ENCODE measurements at regions not wholly inside any gene's neighbourhood (a gene's known extent, or its start where the extent isn't known, plus 50 kb on each side); places are given as distances from the start of the nearest gene placed in this dataset.
"Not testable (repeated sequence)": the region's sequence is repeated elsewhere in the genome, so short reads cannot be mapped to it uniquely, and the experiment has no call there.

GRCh38 chr4:160562661-160563060, 1459.8 kb downstream of the RAPGEF2 start:
- H3K9me3 ChIP-seq (ENCODE audit: low read depth, low read length): no peaks in the 10 kb centered on the region
- H4K20me1 ChIP-seq (ENCODE audit: insufficient read depth, low read length): no peaks in the 10 kb centered on the region
- H3K4me1 ChIP-seq (ENCODE audit: insufficient read depth, low read length): no peaks in the 10 kb centered on the region
- no peak overlapping the region for H2AFZ ChIP-seq (ENCODE audit: low read length)
- TF ChIP-seq, protein P1, sequence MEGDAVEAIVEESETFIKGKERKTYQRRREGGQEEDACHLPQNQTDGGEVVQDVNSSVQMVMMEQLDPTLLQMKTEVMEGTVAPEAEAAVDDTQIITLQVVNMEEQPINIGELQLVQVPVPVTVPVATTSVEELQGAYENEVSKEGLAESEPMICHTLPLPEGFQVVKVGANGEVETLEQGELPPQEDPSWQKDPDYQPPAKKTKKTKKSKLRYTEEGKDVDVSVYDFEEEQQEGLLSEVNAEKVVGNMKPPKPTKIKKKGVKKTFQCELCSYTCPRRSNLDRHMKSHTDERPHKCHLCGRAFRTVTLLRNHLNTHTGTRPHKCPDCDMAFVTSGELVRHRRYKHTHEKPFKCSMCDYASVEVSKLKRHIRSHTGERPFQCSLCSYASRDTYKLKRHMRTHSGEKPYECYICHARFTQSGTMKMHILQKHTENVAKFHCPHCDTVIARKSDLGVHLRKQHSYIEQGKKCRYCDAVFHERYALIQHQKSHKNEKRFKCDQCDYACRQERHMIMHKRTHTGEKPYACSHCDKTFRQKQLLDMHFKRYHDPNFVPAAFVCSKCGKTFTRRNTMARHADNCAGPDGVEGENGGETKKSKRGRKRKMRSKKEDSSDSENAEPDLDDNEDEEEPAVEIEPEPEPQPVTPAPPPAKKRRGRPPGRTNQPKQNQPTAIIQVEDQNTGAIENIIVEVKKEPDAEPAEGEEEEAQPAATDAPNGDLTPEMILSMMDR (IDR thresholded peaks at IDR 0.05; ENCODE audit: extremely low read depth, low read depth, low read length): no peak
- DNase-seq (ENCODE audit: insufficient read length, low spot score, missing footprints): no peak
- H3K79me2 ChIP-seq (ENCODE audit: insufficient read depth, low read length): no peaks in the 10 kb centered on the region
- H3K36me3 ChIP-seq (ENCODE audit: insufficient read depth, low read length): no peaks in the 10 kb centered on the region
- no peaks in the 10 kb centered on the region for H3K27me3 ChIP-seq (ENCODE audit: insufficient read depth, low read length)
- no peak overlapping the region for H3K4me3 ChIP-seq (ENCODE audit: insufficient read depth, low read length)
- H3K27ac ChIP-seq (ENCODE audit: low read depth, low read length): no peak overlapping the region
- no peak overlapping the region for H3K4me2 ChIP-seq (ENCODE audit: insufficient read depth, low read length)

GRCh38 chr4:160563552-160564282, 1460.8 kb downstream of the RAPGEF2 start:
- Histone ChIP-seq H3K4me3 (ENCODE audit: insufficient read depth, low read length) (no peak overlapping the region), H2AFZ (ENCODE audit: low read length) (no peak overlapping the region), H3K4me1 (ENCODE audit: insufficient read depth, low read length) (no peaks in the 10 kb centered on the region), H3K79me2 (ENCODE audit: insufficient read depth, low read length) (no peaks in the 10 kb centered on the region), H4K20me1 (ENCODE audit: insufficient read depth, low read length) (no peaks in the 10 kb centered on the region), H3K36me3 (ENCODE audit: insufficient read depth, low read length) (no peaks in the 10 kb centered on the region), H3K9me3 (ENCODE audit: low read depth, low read length) (no peaks in the 10 kb centered on the region), H3K27me3 (ENCODE audit: insufficient read depth, low read length) (no peaks in the 10 kb centered on the region), H3K27ac (ENCODE audit: low read depth, low read length) (no peak overlapping the region), H3K4me2 (ENCODE audit: insufficient read depth, low read length) (no peak overlapping the region)
- TF ChIP-seq, protein P1 (IDR thresholded peaks at IDR 0.05; ENCODE audit: extremely low read depth, low read depth, low read length): no peak
- DNase-seq (ENCODE audit: insufficient read length, low spot score, missing footprints): no peak

DNA sequence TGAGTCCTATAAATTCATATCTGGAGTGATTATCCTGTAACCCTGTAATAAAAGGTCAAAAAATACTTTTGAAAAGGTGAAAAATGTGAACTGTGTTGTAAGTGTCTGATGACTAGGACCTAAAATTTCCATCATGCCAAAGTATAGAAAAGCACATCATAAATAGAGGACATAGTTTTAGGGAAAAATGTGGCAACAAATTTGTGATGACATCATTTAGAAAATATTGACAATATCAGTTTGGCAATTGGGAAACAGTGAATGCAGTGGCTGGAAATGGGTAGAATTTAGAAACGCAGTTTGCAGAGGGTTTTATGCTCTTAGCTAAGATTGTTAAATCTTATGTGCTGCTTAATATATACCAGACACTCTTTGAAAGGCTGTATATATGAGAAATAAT, 1464.8 kb downstream of the RAPGEF2 start:
- no peaks in the 10 kb centered on the region for H3K4me1 ChIP-seq (ENCODE audit: insufficient read depth, low read length)
- no peak overlapping the region for H3K27ac ChIP-seq (ENCODE audit: low read depth, low read length)
- no peak for DNase-seq (ENCODE audit: insufficient read length, low spot score, missing footprints)
- no peaks in the 10 kb centered on the region for H3K27me3 ChIP-seq (ENCODE audit: insufficient read depth, low read length)
- no peak overlapping the region for H3K4me2 ChIP-seq (ENCODE audit: insufficient read depth, low read length)
- TF ChIP-seq, protein P1 (IDR thresholded peaks at IDR 0.05; ENCODE audit: extremely low read depth, low read depth, low read length): no peak
- H3K79me2 ChIP-seq (ENCODE audit: insufficient read depth, low read length): no peaks in the 10 kb centered on the region
- no peak overlapping the region for H3K4me3 ChIP-seq (ENCODE audit: insufficient read depth, low read length)
- H4K20me1 ChIP-seq (ENCODE audit: insufficient read depth, low read length): no peaks in the 10 kb centered on the region
- H2AFZ ChIP-seq (ENCODE audit: low read length): no peak overlapping the region
- H3K36me3 ChIP-seq (ENCODE audit: insufficient read depth, low read length): no peaks in the 10 kb centered on the region
- H3K9me3 ChIP-seq (ENCODE audit: low read depth, low read length): no peaks in the 10 kb centered on the region

- H2AFZ ChIP-seq (ENCODE audit: low read length): no peak overlapping the region
- no peak overlapping the region for H3K4me3 ChIP-seq (ENCODE audit: insufficient read depth, low read length)
- H3K27me3 ChIP-seq (ENCODE audit: insufficient read depth, low read length): no peaks in the 10 kb centered on the region
- no peaks in the 10 kb centered on the region for H3K4me1 ChIP-seq (ENCODE audit: insufficient read depth, low read length)
- no peaks in the 10 kb centered on the region for H3K9me3 ChIP-seq (ENCODE audit: low read depth, low read length)
- no peak for DNase-seq (ENCODE audit: insufficient read length, low spot score, missing footprints)
- H3K4me2 ChIP-seq (ENCODE audit: insufficient read depth, low read length): no peak overlapping the region
- TF ChIP-seq, protein P1 (IDR thresholded peaks at IDR 0.05; ENCODE audit: extremely low read depth, low read depth, low read length): no peak
- no peaks in the 10 kb centered on the region for H3K36me3 ChIP-seq (ENCODE audit: insufficient read depth, low read length)
- H3K79me2 ChIP-seq (ENCODE audit: insufficient read depth, low read length): no peaks in the 10 kb centered on the region
- no peaks in the 10 kb centered on the region for H4K20me1 ChIP-seq (ENCODE audit: insufficient read depth, low read length)
- H3K27ac ChIP-seq (ENCODE audit: low read depth, low read length): no peak overlapping the region
These were observed 1467.4 kb downstream of the RAPGEF2 start for GRCh38 chr4:160570271-160570670.

- H4K20me1 ChIP-seq (ENCODE audit: insufficient read depth, low read length); H3K27me3 ChIP-seq (ENCODE audit: insufficient read depth, low read length): not testable (repeated sequence)
These were observed 1471.4 kb downstream of the RAPGEF2 start for GRCh38 chr4:160574272-160574671.

More at GRCh38 chr4:160574272-160574671, 1471.4 kb downstream of the RAPGEF2 start:
- H3K27ac ChIP-seq (ENCODE audit: low read depth, low read length); H3K4me2 ChIP-seq (ENCODE audit: insufficient read depth, low read length); H3K4me1 ChIP-seq (ENCODE audit: insufficient read depth, low read length); H3K9me3 ChIP-seq (ENCODE audit: low read depth, low read length); DNase-seq (ENCODE audit: insufficient read length, low spot score, missing footprints); H3K36me3 ChIP-seq (ENCODE audit: insufficient read depth, low read length); H2AFZ ChIP-seq (ENCODE audit: low read length); H3K79me2 ChIP-seq (ENCODE audit: insufficient read depth, low read length); H3K4me3 ChIP-seq (ENCODE audit: insufficient read depth, low read length): not testable (repeated sequence)
